Left ventricle myocardium inferior (tissue), 1 donor: ENCODE measurements at regions not wholly inside any gene's neighbourhood (a gene's known extent, or its start where the extent isn't known, plus 50 kb on each side); places are given as distances from the start of the nearest gene placed in this dataset.

ENCODE experiments used
- DNase-seq: peaks from one replicate; pipeline ENCODE4 v3.0.0-alpha.2; 2020
- H3K27ac ChIP-seq: fragments of 200-600 bp; replicated peaks from 2 replicates; pipeline ENCODE4 v1.8.0; 2021
- H3K27me3 ChIP-seq: fragments of 200-600 bp; 2 replicates; pipeline ENCODE4 v1.8.0; 2021; ENCODE audit warnings: low read depth
- H3K36me3 ChIP-seq: fragments of 200-600 bp; 2 replicates; pipeline ENCODE4 v1.8.0; 2021
- H3K4me1 ChIP-seq: fragments of 200-600 bp; 2 replicates; pipeline ENCODE4 v1.8.0; 2021
- H3K4me3 ChIP-seq: fragments of 200-600 bp; 2 replicates; pipeline ENCODE4 v1.8.0; 2021; ENCODE audit warnings: mild to moderate bottlenecking, moderate library complexity
- H3K9me3 ChIP-seq: fragments of 200-600 bp; replicated peaks from 2 replicates; pipeline ENCODE4 v1.8.0; 2021
- intact Hi-C: fragments of 100-400 bp; cut with micrococcal nuclease; formaldehyde crosslinking; loops from one replicate; pipeline ENCODE4 v1.11.0; 2022
- TF ChIP-seq, protein P1 (sequence below): fragments of 200-600 bp; IDR thresholded peaks from 2 replicates; pipeline ENCODE4 v1.8.0; 2021; ENCODE audit warnings: antibody characterized with exemption, mild to moderate bottlenecking, borderline replicate concordance
- donor health status: DM: no; HTN: yes; CAD: no; lungs with severe emphysema.

- DNase-seq: no peak
- Histone ChIP-seq H3K4me3 (no peak overlapping the region), H3K27me3 (peaks cover 3% of the 10 kb centered on the region), H3K27ac (peak overlapping the region; percentile 36), H3K36me3 (no peaks in the 10 kb centered on the region), H3K4me1 (peaks cover 9% of the 10 kb centered on the region), H3K9me3 (no peaks in the 10 kb centered on the region)
- TF ChIP-seq, protein P1, sequence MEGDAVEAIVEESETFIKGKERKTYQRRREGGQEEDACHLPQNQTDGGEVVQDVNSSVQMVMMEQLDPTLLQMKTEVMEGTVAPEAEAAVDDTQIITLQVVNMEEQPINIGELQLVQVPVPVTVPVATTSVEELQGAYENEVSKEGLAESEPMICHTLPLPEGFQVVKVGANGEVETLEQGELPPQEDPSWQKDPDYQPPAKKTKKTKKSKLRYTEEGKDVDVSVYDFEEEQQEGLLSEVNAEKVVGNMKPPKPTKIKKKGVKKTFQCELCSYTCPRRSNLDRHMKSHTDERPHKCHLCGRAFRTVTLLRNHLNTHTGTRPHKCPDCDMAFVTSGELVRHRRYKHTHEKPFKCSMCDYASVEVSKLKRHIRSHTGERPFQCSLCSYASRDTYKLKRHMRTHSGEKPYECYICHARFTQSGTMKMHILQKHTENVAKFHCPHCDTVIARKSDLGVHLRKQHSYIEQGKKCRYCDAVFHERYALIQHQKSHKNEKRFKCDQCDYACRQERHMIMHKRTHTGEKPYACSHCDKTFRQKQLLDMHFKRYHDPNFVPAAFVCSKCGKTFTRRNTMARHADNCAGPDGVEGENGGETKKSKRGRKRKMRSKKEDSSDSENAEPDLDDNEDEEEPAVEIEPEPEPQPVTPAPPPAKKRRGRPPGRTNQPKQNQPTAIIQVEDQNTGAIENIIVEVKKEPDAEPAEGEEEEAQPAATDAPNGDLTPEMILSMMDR: no peak
- intact Hi-C loops: no loop called here
Observed at GRCh38 chr10:30238836-30239235, 110.2 kb downstream of the MTPAP start.

DNA sequence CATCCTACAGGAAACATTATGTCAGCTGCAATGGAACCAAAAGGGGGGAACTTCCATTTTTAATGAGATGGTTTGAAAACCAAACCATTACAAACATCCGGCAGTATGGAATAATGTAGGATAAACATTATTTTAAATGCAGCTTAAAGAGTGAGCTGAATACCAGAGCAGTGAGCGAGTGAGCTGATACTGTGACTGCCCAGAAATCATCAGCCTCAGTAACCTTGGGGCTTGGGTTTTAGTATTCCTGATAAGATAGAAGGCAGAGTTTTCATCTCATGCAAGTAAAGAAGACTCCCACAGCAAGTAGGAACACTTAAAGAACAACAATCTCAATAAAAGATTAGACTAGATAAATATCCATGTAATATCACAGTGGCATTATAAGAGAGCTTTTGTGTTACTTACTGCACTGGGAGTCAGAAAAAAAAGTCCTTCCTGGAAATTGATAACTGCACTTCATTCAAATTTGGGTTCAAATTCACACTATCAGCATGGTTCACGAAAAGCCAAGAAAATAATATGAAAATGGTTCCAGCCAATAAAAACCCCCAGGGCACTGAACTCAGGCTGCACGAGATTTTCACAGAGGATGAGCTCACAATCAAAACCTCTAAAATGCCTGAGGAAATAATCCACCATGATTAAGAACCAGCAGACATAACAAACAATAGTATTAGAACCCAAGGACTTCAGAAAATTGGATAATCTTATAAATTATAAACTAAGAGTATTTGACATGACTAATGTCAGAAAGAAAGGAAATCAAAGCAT lies 115.7 kb downstream of the MTPAP start:
- intact Hi-C loops: no loop called here
- peaks cover 9% of the 10 kb centered on the region for H3K4me1 ChIP-seq

DNA sequence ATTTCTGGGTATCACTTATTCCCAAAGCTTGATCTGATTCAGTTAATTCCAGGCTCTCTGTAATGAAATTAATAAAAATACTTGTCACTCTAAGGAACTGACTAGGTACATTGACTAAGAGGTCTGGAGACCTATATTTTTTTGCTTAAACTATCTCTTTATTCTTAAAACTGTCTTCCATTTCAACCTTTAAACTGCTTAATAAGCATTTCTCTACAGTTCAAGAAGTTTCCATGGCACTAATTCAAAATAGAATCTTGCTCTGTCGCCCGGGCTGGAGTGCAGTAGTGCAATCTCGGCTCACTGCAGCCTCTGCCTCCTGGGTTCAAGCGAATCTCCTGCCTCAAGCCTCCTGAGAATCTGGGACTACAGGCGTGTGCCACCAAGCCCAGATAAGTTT lies 117.4 kb downstream of the MTPAP start:
- Histone ChIP-seq H3K4me1 (peaks cover 21% of the 10 kb centered on the region), H3K9me3 (no peaks in the 10 kb centered on the region), H3K4me3 (no peak overlapping the region), H3K36me3 (no peaks in the 10 kb centered on the region), H3K27ac (no peak overlapping the region), H3K27me3 (peaks cover 3% of the 10 kb centered on the region)
- no peak for DNase-seq
- TF ChIP-seq, protein P1: no peak
- intact Hi-C loops: no loop called here

More for the DNA sequence above, 115.7 kb downstream of the MTPAP start:
- no peak overlapping the region for H3K27ac ChIP-seq
- H3K9me3 ChIP-seq: no peaks in the 10 kb centered on the region
- H3K27me3 ChIP-seq: peaks cover 3% of the 10 kb centered on the region
- no peak overlapping the region for H3K4me3 ChIP-seq
- DNase-seq: no peak
- no peaks in the 10 kb centered on the region for H3K36me3 ChIP-seq
- TF ChIP-seq, protein P1: no peak

GRCh38 chr10:30231071-30231652 lies 117.9 kb downstream of the MTPAP start:
- no peaks in the 10 kb centered on the region for H3K9me3 ChIP-seq
- H3K4me3 ChIP-seq: no peak overlapping the region
- TF ChIP-seq, protein P1: no peak
- no peaks in the 10 kb centered on the region for H3K36me3 ChIP-seq
- H3K27ac ChIP-seq: no peak overlapping the region
- peaks cover 21% of the 10 kb centered on the region for H3K4me1 ChIP-seq
- DNase-seq: no peak
- H3K27me3 ChIP-seq: peaks cover 3% of the 10 kb centered on the region
- intact Hi-C loops: no loop called here

- no peak overlapping the region for H3K4me3 ChIP-seq
- TF ChIP-seq, protein P1: no peak
- DNase-seq: no peak
- intact Hi-C loops: no loop called here
- no peaks in the 10 kb centered on the region for H3K9me3 ChIP-seq
- no peak overlapping the region for H3K27ac ChIP-seq
- H3K4me1 ChIP-seq: peaks cover 21% of the 10 kb centered on the region
- no peaks in the 10 kb centered on the region for H3K36me3 ChIP-seq
- peaks cover 3% of the 10 kb centered on the region for H3K27me3 ChIP-seq
Observed at GRCh38 chr10:30229536-30229935, 119.5 kb downstream of the MTPAP start.
